ENCODE measurements at regions not wholly inside any gene's neighbourhood (a gene's known extent, or its start where the extent isn't known, plus 50 kb on each side); places are given as distances from the start of the nearest gene placed in this dataset.

DNA sequence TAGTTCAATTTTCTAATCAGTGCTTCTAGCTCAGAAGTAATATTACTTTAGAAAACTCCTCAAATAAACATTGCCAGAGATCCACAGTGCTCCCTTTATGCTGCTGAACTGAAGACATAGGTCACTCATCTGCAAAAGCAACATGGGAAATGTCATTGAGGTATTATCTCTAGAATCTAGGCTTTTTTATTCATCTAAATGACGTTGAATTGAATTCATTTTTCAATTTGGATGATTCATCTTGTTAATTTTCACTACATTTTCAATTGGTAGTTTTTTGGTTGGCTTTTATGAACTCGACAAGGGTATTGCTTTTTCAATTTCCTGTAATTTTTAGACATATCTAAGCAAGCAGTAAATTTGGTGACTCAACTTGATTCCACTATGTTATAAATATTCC is 275.4 kb downstream of the NFKBIZ start:
- DNase-seq = no peak

DNA sequence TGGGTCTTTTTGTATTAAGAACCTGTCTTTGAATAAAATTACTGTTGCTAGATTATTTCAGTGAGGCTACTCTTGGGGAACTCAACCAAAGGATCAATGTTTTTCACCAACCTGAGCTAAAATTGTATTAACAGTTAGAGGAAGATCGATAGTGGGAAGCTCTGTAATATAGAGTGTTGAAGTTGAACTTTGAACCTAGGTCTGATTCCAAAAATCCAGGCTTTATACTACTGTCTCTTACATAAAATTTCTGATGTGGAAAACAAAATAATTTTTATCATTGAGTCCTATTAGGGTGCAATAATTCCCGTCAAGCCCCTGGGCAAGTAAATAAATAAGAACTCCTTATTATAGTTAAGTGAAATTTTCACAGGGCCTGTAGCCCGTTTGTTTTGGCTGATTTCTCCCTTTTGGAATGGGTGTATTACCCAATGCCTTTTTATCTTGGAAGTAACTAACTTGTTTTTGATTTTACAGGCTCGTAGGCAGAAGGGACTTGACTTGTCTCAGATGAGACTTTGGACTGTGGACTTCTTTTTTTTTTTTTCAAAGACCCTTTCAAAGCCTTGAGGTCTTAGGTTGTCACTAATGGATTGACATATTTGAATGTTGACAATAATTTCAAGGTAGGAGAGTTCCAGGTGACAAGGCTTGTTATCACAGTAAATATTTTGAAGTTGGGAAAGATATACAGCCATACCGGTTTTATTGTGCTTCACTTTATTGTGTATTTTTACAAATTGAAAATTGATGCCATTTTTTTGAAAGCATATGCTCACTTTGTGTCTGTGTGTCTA is 276.1 kb downstream of the NFKBIZ start:
- no peak for DNase-seq

DNA sequence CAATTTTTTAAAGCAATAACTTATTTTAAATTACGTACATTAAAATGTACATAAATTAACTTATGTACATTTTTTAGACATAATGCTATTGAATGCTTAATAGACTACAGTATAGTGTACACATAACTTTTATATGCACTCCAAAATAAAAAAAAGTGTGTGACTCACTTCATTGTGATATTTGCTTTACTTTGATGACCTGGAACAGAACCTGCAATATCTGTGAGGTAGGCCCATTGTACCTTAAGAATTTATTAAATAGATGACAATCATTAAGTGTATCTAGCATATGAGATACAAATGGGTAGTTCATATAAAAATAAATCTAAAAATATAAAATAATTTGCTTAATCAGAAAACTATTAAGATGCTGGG is 276.7 kb downstream of the NFKBIZ start:
- no peak for DNase-seq

DNA sequence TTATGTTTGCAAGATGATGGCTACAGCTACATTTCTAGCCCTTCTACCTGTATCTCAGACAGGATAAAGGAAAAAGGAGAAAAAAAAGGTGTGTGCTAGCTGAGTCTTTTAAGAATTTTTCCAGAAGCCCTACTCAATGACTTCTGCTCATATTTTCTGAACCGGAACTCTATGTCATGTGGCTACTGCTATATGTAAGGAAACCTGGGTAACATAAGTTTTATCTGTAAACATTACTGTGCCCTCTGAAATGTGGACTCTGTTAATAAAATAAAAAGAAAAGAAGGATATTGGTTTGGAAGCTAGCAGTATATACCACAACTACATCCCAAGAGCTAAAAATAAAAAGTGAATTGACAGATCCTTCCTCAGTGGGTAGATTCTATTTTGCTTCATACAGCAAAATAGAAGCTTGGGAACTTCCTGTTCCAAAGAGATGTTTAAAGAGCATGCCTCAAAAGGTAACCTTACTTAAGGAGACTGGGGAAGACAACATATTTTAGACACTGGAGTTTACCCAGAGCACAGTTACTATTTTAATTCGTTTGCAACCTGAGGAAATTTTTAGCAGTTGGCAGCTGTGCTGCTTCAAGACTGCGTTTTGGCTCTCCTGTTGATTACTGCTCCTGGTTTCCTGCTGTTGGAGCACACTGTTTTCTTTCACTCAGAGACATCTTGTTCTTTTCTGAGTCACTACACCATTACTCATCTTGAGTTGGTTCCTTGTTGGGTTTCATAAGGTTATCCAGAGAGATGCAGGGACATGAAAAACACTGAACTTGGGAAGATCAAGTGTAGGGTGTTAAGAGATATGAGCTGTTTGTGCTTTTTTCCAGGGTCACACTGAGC is 280.7 kb downstream of the NFKBIZ start:
- peak; percentile 82 for DNase-seq

DNA sequence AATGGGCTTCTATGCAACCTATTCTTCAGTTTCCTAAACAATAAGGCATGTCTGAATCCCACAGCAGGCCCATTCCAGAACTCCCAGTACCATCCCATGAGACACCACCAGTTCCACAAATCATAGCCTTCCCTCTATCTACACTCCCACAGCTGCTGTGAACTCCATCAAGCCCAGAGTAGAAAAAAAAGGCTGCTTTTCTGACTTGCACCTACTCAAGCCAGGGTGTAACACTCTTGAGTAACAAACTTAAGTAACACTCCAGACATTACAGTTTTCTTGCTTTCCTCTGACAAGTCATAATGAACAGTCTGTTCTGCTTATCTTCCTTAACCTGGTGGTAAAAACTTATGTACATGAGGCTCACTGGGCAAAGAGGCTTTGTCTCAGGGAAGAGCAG is 283.1 kb downstream of the NFKBIZ start:
- DNase-seq = no peak

DNA sequence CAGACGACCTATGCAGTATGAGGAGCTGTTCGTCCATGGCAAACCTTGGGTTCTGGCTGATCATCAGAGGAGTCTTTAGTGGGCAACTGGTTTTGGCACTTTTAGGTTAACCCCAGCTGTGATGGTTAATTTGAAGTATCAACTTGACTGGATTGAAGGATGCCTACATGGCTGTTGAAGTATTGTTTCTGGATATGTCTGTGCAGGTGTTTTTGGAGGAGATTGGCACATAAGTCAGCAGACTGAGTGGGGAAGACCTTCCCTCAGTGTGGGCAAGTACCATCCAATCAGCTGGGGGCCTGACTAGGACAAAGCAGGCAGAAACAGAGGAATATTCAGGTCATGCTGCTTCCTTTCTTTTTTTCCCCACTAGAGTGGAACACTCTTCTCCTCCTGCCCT is 284.1 kb downstream of the NFKBIZ start:
- DNase-seq = no peak

DNA sequence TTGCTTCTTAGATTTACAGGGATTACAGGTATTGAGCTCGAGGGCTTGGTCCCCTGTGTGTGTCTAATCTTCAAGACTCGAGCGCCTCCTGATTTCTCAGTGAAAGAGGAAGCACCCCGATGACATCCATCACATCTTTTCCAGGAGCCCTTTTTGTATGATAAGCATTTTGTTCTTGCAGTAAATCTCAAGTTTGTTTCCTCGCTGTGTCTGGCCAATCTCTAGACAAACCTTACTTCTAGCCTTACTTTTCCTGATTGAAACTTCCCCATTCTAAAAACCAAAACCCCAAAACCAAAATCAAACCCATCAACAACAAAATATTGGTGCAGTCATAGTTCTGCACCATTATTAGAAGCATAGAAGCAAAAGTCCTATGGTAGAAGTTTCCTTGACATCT is 286.0 kb downstream of the NFKBIZ start:
- DNase-seq = no peak

DNA sequence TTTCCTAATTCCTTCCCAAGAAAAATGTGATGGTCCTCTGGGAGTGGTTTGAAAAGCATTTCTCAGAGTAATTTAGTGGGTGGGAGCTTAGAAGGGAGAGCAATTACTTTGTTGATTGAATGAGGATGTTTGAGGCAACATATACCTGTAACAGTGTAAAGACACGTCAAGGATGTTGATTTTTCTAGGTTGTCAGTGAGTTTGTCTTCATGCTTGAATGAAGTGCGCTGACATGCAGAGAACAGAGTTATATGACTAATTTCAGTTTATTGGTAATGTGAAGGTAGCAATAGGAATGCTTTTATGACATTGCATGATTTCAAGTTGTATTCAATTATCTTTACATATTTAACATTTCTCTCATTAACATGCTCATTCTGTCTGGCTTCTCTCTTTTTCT is 286.9 kb downstream of the NFKBIZ start:
- no peak for DNase-seq

DNA sequence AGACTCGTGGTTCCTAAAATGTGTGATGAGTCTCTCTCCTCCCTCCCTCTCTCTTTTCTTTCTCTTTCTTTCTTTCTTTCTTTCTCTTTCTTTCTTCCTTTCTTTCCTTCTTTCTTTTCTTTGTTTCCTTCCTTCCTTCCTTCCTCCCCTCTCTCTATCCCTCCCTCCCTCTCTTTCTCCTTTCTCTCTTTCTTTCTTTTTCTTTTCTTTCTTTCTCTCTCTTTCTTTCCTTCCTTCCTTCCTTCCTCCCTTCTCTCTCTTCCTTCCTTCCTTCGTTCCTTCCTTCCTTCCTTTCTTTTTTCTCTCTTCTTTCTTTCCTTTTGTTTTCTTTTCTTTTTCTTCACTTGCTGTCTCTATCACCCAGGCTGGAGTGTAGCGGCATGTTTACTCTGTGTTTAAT is 290.8 kb downstream of the NFKBIZ start:
- no peak for DNase-seq

DNA sequence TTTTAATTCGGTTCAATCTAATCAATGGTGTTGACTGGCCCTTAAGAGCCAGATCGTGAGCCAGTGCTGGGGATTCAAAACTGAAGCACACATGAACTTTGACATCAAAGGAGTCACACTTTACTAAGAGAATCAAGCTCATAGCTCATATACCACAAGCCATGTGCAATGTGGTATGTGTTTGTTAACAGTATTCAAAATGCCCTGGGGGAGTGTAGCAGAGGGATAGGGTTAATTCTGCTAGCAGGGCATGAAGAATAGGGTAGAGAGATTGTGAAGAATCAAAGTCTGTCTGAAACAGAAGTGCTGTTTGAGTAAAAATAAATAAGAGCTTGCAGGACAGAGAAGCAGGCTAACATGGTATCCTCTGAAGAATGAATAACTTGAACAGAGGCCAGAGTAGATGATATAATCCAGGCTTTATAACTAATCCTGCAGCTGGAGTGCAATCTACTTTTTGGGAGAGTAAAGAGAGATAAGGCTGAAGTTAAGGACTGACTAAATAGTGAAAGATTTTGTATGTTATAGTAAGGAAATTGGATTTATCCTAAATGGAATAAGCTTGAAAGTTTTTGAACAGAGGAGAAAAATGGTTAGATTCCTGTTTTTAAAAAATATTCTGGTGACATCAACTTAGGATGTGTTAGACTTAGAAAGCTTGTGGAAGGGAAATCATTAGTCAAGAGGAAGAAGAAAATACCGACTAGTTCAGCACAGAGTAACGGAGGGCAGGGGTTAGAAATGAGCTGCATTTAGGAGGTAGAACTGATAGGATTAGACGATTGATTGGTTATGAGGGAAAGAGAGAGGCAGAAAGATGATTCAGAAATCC is 292.0 kb downstream of the NFKBIZ start:
- no peak for DNase-seq

DNA sequence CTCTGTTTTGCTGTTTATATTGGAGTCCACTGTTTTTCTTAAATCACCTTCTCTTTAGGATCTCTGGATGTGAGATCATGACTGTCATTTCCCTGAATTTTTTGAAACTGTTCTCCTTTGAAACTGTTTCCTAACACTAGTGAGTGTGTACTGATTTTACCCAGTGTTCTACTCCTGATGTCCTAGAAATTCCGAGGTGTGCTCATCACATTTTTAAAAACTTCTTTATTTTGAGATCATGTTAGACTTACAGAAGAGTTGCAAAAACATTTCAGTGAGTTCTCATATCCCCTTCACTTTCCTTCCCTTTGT is 292.6 kb downstream of the NFKBIZ start:
- DNase-seq = no peak

DNA sequence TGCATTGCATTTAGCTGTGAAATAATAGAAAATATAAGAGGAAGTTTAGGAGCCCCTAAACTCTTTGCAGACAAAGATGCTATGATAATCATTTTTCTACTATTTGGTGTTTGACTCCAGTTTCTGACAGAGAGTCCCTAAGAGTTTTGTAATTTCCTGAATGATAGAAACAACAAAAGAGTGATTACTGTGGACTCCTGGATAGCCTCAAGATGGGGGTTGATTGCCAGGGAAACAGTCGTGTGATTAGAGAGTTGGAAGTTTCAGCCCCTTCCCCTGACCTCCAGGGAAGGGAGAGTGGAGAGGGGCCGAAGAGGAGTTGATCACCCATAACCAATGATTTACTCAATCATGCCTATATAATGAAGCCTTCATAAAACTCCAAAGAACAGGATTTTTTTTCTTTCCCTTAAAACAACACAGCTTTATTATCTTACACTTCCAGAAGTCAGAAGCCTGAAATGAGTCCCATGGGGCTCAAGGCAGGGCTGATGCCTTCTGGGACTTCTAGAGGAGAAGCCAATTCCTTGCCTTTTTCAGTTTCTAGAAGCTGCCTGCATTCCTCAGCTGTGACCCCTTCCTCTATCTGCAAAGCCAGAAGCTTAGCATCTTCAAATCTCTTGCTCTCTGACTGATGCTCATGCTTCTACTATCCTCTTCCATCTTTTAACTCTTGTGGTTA is 292.3 kb upstream of the ZPLD1 start:
- no peak for DNase-seq

DNA sequence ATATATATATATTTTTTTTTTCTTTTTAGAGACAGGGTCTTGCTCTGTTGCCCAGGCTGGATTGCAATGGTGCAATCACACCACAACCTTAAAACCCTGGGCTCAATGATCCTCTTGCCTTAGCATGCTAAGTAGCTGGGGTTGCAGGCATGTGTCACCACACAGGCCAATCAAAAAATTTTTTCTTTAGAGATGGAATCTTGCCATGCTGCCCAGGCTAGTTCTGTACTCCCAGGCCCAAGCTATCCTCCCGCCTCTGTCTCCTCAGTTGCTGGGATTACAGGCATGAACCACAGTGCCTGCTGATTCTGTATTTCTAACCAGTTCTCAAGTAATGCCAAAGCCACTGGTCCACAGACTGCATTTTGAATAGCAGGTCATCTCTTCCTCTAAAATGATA is 291.3 kb upstream of the ZPLD1 start:
- no peak for DNase-seq

DNA sequence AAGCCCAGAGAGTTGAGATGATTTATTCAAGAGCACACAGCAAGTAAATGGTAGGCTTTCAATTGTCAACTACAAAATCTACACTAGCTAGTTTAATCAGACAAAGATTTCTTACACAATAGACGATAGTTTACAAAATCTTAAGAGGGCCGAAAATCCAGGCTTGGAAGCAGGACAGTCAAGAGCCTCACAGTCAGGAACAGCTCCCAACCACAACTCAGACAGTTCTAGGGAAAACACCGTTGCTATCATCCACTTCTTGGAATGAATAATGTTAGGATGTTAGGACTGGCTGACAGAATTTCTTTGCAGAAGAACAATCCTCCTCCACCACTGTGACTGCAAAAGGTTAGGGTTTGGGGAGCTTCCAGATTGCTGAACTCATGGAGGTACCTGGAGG is 290.8 kb upstream of the ZPLD1 start:
- no peak for DNase-seq

DNA sequence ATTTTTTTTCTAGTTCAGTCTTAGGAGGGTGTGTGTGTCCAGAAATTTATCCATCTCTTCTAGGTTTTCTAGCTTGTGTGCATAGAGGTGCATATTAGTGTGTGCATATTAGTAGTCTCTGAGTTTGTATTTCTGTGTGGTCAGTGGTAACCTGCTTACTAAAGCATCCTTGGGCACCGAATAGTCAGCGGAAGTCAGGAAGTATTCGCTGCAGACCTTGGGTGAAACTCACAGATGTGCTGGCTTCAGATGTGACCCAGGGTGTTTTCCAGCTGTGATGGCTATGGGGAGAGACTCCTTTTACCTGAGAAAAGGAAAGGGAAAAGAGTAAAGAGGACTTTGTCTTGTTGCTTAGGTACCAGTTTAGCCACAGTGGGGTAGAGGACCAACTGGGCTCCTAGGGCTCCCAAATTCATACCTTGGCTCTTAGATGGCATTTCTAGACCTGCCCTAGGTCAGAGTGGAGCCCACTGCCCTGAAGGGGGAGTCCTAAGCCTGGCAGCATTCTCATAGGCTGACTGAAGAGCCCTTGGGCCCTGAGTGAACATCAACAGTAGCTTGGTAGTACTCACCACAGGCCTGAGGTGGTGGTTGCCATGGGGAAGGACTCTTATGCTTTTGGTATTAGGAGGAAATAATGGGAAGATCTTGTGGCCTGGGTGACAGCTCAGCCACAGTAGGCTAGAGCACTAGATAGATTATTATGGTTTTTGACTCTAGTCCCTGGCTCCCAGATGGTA is 286.0 kb upstream of the ZPLD1 start:
- DNase-seq = peak; percentile 5

DNA sequence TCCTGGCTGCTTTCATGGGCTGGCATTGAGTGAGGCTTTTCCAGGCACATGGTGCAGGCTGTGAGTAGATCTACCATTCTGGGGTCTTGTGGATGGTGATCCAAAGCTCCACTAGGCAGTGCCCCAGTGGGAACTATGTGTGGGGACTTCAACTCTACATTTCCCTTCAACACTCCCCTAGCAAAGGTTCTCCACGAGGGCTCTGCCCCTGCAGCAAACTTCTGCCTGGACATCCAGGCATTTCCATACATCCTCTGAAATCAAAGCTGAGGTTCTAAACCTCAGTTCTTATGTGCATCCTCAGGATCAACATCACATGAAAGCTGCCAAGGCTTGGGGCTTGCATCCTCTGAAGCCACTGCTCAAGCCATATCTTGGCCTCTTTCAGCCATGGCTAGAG is 282.9 kb upstream of the ZPLD1 start:
- no peak for DNase-seq

DNA sequence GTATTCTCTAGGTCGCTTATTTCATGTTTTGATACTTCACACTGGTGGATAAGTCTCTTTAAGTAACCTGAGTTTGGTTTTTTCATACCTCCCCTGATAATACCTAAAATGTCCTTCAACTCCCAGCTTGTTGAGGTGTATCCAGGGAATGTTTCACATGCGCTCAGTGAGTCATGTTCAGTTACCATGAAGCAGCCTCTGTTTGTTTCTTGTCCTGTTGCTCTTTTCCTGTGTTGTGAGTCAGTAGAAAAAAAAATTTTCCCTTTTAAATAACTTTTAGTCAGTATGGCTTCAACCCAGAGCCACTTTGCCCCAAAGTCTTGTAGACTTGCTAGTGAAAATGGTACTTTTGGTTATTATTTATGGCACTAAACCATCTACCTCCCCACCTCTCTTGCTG is 278.4 kb upstream of the ZPLD1 start:
- no peak for DNase-seq

DNA sequence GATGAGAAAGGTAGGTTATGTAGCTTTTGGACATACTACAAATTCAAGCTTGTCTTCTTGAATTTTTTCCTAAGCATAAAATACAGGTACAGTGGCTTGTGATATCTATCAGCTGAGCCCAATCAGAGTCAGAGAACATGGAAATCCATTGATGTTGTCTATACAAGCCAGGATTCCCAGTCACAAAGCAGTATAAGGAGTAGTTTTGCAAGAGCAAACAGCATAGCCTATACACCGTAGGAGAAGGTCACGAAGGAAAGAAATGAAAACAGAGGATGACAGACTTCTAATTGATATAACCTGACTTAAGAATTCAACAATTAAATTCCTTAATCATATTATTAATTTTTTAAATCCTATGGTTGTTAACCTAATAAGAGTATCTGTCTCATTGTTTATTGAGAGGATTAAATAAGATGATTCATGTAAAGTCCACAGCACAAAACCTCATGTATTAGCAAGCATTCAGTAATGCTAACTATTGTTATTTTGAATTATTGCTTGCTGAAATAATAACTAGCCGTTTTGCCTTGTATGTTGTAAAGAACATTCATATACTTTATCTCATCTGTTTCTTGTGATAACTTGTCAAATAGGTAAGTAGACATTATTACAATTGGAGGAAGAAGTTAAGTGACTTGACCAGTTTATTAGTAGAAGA is 276.6 kb upstream of the ZPLD1 start:
- DNase-seq = no peak

DNA sequence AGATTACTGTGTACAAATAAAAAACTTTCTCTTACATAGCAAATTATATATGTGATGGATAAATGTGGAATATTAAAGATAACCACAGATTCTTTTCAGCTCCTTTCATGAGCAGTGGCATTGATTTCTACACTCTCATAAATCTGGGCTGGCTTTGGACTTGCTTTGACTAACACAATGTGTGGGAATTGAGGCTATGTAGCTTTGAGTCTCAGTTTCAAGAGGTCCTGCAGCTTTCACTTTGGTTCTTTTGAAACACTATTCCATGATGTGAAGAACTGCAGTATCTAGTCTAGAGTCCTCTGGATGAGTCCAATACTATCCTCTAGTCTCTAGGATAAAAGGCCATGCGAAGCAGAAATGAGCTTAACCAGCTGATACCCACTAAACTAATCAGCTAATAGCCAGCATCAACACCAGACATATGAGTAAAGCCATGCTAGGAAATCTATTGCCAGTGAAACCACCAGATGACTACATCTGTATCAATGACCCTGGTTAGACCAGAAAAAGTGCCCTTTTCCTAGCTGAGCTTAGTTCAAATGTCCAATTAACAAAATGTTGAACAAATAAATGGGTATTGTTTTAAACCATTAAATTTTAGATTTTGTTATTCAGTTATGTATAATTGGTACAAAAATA is 274.9 kb upstream of the ZPLD1 start:
- no peak for DNase-seq

DNA sequence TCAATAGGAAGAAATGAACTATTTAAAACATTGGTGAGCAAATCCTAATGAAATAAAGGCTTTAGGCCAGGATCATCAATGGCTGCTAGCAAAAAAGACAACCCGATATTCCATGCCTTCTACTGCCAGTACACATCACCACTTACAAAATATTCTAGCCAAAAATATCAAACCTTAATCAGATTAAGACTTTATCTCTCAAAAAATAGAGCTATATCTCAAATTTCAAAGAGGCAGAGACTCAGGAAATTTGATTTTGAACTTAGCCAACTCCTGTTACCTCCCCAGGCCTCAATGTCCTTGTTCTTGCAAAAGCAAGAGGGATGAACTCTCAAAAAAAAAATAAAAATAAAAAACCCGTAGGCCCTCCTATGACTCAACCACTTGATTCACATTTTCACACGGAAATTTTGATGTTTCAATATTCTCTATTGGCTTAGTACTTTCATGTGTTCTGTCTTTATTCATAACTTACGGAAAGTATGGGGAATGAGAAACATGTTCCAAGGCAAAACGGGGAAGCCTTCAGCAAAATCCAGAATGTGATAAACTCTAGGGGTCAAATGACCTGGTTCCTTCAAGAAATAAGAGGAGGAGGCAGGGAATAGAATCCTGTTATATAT is 273.3 kb upstream of the ZPLD1 start:
- DNase-seq = no peak

DNA sequence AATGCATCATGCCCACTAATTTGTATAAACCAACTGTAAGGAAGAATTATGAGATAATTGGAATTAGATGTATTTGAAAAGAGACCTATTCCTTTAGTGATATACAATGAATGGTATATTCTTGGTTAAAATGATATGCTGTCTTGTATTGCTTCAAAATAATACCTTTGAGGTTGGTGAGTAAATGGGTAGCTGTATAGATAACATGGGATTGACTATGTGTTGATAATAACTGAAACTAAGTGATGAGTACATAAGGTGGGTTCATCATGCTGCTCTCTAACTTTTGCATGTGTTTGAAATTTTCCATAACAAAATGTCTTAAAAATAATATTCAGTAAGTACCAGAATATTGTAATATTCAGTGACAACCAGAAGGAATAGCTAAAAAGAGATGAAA is 272.6 kb upstream of the ZPLD1 start:
- no peak for DNase-seq

Data from MV-4-11 (cell line).